RKO (cell line): ENCODE measurements at regions not wholly inside any gene's neighbourhood (a gene's known extent, or its start where the extent isn't known, plus 50 kb on each side); places are given as distances from the start of the nearest gene placed in this dataset.
A peak's percentile ranks its signal among the peaks of the same experiment; 100 is the strongest.
"Not testable (repeated sequence)": the region's sequence is repeated elsewhere in the genome, so short reads cannot be mapped to it uniquely, and the experiment has no call there.

Experiments
- DNase-seq: peaks from one replicate; pipeline ENCODE4 v3.0.0-alpha.2; 2016; ENCODE audit warnings: low spot score

DNA sequence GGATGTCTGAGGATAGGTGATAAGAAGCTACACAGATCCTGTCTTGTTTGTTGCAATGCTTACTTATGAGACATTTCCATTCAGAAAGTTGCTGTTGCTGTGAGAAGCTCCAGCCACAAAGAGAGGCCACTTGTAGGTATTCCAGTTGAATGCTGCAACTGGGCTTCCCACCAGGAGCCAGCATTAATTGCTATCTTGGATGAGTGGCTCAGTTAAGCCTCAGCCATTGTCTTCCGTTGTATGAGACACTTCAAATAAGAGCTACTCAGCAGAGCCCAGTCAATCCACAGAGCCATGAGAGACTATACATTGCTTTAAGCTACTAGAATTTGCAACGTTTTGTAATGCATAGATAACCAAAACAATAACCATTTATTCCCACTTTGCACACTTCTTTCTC is 104.3 kb upstream of the ARRDC3 start:
- DNase-seq = no peak

DNA sequence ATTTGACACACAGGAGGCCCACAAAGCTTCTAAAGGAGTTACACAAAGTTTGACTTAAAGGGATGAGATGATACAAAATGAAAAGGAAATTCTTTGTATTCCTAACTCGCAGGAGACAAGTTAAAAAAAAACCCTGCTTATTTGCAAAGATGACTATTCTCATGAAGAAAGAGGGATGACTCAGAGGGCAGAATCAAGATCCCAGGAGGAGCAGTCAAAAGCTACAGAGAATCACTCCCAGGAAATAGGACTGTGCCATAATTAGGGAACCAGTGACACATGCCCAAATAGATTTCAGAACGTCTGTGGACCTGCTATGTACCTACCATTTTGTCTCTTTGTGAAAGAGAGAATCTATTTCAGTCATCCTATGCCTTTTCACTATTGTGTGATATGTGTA is 103.5 kb upstream of the ARRDC3 start:
- peak; percentile 60 for DNase-seq

DNA sequence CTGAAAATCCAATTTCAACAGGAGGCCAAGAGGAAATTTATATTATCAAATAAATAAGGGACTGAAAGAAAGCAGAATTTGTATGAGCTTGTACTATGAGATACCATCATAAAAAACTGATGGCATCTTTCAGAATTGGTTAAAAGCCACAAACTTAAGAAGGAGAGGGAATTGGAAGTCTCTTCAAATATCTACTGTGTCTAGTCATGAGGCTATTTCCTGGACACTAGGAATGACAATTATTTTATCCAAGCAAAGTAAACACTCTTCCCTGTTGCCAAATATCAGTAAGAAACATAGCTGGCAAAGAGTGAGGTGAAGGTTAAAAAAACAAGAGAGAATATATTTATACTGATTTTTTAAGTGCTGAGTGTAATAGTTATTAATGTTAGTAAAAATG is 101.5 kb upstream of the ARRDC3 start:
- DNase-seq = no peak

DNA sequence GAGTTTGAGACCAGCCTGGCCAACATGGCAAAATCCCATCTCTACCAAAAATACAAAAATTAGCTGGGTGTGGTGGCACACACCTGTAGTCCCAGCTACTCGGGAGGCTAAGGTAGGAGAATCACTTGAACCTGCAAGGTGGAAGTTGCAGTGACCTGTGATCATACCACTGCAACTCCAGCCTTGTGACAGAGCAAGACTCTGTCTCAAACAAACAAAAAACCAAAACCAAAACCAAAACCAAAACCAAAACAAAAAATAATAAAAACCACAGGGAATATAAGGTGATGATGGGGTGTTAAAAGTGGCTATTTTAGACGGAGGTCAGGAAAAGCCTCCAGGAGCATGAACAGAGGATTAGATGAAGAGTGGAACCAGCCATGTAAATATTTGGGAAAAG is 96.3 kb upstream of the ARRDC3 start:
- not testable (repeated sequence) for DNase-seq

GRCh38 chr5:91478096-91478495 is 95.0 kb upstream of the ARRDC3 start:
- no peak for DNase-seq

GRCh38 chr5:91477408-91477807 is 94.3 kb upstream of the ARRDC3 start:
- DNase-seq = no peak

DNA sequence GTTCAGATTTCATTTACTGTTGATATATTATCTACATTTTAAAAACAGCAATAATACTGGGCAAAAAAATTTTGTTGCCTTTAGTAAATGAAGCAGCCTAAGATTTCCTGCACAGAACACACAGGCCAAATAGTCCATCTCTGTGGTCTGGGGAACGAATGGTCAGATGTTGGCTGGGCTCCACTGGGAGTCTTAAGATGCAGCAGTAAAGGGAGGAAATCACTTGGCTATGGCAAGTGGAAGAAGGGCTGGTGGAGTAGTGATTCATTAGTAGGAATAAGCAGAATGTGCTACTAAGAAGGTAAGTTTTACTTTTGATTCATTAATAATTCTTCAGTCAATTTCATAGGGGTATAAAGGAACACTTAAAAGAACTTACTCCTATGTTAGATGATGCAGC is 91.1 kb upstream of the ARRDC3 start:
- DNase-seq = no peak

DNA sequence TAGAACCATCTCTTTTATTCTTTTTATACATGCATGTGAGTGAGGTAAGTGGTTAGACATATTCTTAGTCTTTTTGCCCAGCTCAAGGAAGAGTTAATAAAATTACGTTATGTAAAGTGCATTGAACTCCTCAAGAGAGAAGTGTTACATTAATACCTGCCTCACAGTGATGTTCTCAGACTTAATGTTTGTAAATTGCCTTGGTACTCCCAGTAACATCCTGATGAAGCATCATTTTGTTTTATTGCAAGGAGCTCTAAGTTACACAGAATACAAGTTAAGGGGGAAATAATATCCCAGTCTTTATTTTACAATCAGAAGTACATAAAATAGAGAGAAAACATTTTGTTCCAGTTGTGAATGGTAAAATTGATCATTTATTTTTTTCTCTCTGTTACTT is 89.5 kb upstream of the ARRDC3 start:
- no peak for DNase-seq

DNA sequence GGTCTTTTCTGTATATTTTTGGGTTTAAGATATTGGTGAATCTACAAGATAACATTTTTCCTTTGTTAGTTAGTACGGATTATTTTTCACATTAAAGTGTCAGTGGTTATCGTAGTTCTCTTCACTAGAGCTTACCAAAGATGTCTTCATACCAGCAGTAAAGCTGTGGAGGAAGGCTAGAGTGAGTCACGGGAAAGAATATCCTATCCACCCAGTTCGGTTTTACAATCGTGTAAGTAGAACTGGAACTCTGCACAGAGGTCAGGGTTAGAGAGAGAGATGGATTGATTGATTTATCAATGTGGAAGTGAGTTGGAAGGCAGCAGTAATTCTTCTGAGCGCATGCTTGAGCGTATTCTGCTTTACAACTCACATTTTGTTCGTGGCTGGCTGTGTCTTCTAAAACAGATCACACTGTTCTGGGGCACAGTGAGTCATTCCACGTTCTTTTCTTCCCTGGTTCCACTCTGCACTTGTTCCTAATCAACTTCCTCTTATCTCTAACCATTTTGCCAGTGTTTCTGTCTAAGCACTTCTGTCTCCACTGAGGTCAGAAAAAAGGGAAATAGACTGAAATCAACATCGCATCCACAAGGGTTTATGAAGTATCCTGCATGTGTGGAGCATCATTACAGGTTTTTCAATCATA is 86.5 kb upstream of the ARRDC3 start:
- DNase-seq = no peak

- DNase-seq = no peak
Measured at GRCh38 chr5:91468651-91469422, 85.7 kb upstream of the ARRDC3 start.

- no peak for DNase-seq
Measured at GRCh38 chr5:91464886-91465646, 81.9 kb upstream of the ARRDC3 start.

- DNase-seq = no peak
Measured at GRCh38 chr5:91457681-91458058, 74.6 kb upstream of the ARRDC3 start.

- no peak for DNase-seq
Measured at GRCh38 chr5:91456928-91457680, 74.0 kb upstream of the ARRDC3 start.

GRCh38 chr5:91449083-91449482 is 66.0 kb upstream of the ARRDC3 start:
- no peak for DNase-seq

DNA sequence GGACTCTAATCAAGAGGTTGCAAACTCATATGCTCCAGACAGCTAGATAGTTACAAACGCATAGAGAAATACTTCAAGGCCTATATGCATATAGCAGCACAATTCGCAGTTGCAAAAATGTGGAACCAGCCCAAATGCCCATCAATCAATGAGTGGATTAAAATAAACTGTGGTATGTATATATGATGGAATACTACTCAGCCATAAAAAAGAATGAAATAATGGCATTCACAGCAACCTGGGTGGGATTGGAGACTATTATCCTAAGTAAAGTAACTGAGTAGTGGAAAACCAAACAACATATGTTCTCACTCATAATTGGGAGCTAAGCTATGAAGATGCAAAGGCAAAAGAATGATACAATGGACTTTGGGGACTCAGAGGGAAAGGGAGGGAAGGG is 65.0 kb upstream of the ARRDC3 start:
- not testable (repeated sequence) for DNase-seq

DNA sequence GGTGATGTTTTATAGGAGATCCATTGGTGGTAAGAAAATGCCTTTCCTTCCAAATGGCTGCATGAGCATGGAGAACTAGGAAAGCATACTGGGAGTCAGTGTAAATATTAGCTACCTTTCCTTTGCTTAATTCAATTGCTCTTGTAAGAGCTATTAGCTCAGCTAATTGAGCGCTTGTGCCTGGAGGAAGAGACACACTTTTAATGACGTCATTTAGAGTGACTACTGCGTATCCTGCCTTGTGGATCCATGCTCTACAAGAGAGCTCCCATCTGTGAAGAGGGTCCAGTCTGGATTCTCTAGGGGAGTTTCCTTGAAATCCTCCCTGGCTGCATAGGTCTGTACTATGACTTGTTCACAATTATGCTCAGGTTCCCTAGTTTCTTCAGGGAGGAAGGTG is 63.8 kb upstream of the ARRDC3 start:
- not testable (repeated sequence) for DNase-seq

- DNase-seq = no peak
Measured at GRCh38 chr5:91443761-91444467, 60.8 kb upstream of the ARRDC3 start.

- DNase-seq = peak; percentile 20
Measured at GRCh38 chr5:91443023-91443422, 59.9 kb upstream of the ARRDC3 start.

DNA sequence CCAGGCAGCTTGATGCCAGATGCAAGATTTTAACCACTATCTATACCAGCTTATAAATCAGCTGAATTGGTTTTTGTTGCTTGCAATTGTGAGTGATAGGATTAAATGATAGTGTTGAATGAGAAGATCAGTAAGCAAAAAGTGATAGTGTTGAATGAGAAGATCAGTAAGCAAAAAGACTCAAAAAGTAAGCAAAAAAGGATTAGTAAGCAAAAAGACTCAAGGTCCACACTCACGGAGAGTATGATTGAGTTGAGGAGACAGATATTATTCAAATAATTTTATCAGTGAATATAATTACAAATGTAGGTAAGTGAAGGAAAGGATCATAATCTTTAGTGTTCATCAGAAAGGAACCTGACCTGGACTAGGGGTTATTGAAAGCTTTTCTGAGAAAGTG is 58.0 kb upstream of the ARRDC3 start:
- no peak for DNase-seq

- DNase-seq = no peak
Measured at GRCh38 chr5:91438871-91439270, 55.8 kb upstream of the ARRDC3 start.

DNA sequence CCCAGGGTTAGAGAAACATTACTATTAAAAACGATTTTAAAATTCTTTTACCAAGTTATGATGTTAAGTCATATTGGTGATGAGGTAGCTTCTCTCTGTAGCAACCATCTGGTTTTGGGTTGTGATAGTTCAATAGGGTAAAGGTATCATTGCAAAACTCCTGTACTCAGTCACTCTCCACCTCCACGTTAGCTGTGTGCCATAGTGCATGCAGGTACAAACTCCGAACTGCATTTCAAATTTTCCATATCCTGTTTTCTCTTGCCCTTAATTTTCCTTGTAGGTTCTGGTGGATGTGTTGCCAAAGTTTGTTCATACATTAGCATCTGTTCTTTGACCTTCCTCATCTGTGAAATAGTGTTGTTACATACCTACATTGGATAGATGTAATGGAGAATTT is 53.1 kb upstream of the ARRDC3 start:
- DNase-seq = no peak

- no peak for DNase-seq
Measured at GRCh38 chr5:91434348-91434747, 51.2 kb upstream of the ARRDC3 start.
